Adrenal gland (tissue), 9 donors: ENCODE measurements at regions not wholly inside any gene's neighbourhood (a gene's known extent, or its start where the extent isn't known, plus 50 kb on each side); places are given as distances from the start of the nearest gene placed in this dataset.

Source experiments
- DNase-seq, 7 donors: peaks; one replicate each; pipeline ENCODE4 v3.0.0-alpha.2; 2019 to 2020
- H3K27ac ChIP-seq, 5 donors: fragments of 200-600 bp; sonication (generic) in 4 of 5; 1 replicate in 3 of 5; 2 replicates in 2 of 5; pipeline versions ENCODE4 v1.5.1 to v1.8.0; 2016 to 2020; ENCODE audit warnings: mild to moderate bottlenecking in 1 of 5
- H3K27me3 ChIP-seq: fragments of 200-600 bp; 2 replicates; pipeline ENCODE4 v1.8.0; 2021
- H3K36me3 ChIP-seq, 2 donors: fragments of 200-600 bp; replicated peaks in 1 of 2; 1 replicate in 1 of 2; 2 replicates in 1 of 2; pipeline versions ENCODE4 v1.5.1 to v1.8.0; 2018 to 2022
- H3K4me1 ChIP-seq, 2 donors: fragments of 200-600 bp; replicated peaks in 1 of 2; 1 replicate in 1 of 2; 2 replicates in 1 of 2; pipeline versions ENCODE4 v1.5.1 to v1.8.0; 2018 to 2021
- H3K4me3 ChIP-seq, 4 donors: fragments of 200-600 bp; sonication (generic) in 3 of 4; one replicate each; pipeline ENCODE4 v1.5.1; 2016 to 2018
- H3K9me3 ChIP-seq, 3 donors: fragments of 200-600 bp; sonication (generic) in 1 of 3; replicated peaks in 1 of 3; 1 replicate in 2 of 3; 2 replicates in 1 of 3; pipeline versions ENCODE4 v1.5.1 to v1.8.0; 2016 to 2021
- CTCF ChIP-seq, 6 experiments: fragments of 450-650 bp in 4 of 6; fragments of 200-600 bp in 2 of 6; sonication (generic) in 1 of 6; IDR thresholded peaks; 1 replicate in 5 of 6; 2 replicates in 1 of 6; pipeline versions ENCODE4 v1.5.1 to v1.8.0; 2016 to 2021; ENCODE audit warnings: antibody characterized with exemption in 6 of 6, mild to moderate bottlenecking in 2 of 6, moderate library complexity in 1 of 6
- POLR2A ChIP-seq, 2 donors: fragments of 450-650 bp; IDR thresholded peaks; one replicate each; pipeline ENCODE4 v1.6.1; 2017; ENCODE audit warnings: antibody characterized with exemption in 2 of 2, mild to moderate bottlenecking in 2 of 2, moderate library complexity in 1 of 2
- WGBS, 4 donors: extraction: QIAGEN DNeasy Blood & Tissue Kit in 2 of 4; methylation state at CpG; one replicate each; pipeline versions ENCODE4 v1.1.5 to v1.1.7; 2013 to 2017; 5-methylcytosine and 5-hydroxymethylcytosine counted together
- intact Hi-C, 2 donors: fragments of 100-400 bp; cut with DNase I; formaldehyde crosslinking; loops; one replicate each; pipeline versions ENCODE4 v1.14.1 to v1.15.0; 2022 to 2023
- donor health status: healthy with polysubstance abuse.
- donor health status: Bipolar disorder and iron deficiency.
- donor health status: DM: yes; HTN: yes; CAD: no.
- donor health status: DM: no; HTN: no; CAD: no.
- donor health status: DM: no; HTN: no; CAD: no.

DNA sequence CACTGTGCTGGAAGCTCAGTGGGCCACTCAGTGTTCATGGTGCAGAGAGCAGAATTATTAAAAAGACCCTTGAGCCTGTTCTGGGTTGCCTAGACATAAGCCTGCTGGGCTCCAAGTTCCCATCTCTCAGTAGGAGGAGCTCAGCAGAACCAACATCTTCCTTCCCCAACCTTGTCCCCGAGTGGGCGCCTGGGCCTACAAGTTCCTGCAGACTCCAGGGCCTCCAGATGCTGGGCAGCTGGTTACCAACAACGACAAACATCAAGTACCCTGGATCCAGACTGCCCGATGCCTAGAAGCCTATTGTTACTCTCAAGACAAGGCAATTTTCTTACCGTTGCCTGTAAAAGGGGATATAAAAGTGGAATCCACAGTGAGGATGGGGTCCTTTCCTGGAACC, 214.2 kb downstream of the HAUS1 start:
- WGBS, 4 donors: 71 to 90% (median 90%) methylated on average over 5 of the region's 5 CpGs
- intact Hi-C loops: no loop called here
- H3K4me1 ChIP-seq: no peaks in the 10 kb centered on the region
- TF ChIP-seq POLR2A (IDR thresholded peaks at IDR 0.05) (no peak), CTCF (IDR thresholded peaks at IDR 0.05) (no peak)
- no peaks in the 10 kb centered on the region for H3K9me3 ChIP-seq
- H3K27me3 ChIP-seq: no peaks in the 10 kb centered on the region
- no peak overlapping the region for H3K4me3 ChIP-seq
- no peaks in the 10 kb centered on the region for H3K36me3 ChIP-seq
- no peak overlapping the region for H3K27ac ChIP-seq
- DNase-seq: no peak

DNA sequence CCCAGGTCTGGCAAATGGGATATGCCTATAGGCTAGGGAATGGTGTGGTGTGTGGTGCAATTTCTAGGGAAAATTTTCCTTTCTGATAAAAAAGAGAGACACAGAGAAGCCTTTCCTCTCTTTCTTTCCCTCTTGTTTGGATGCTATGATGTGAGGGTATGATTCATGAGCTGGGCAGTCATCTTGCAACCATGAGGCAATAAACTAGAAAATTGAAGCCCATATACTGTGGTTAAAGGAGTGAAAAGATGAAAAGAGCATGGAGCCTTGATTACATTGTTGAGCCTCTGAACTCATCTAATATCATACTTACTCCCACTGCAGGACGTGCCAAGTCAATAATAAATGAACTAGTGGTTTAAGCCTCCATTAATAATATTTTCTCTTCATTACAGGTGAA, 215.6 kb downstream of the HAUS1 start:
- no peak for DNase-seq
- Histone ChIP-seq H3K27ac (no peak overlapping the region), H3K9me3 (no peaks in the 10 kb centered on the region), H3K36me3 (no peaks in the 10 kb centered on the region), H3K4me1 (no peaks in the 10 kb centered on the region), H3K27me3 (no peaks in the 10 kb centered on the region), H3K4me3 (no peak overlapping the region)
- 64 to 78% (median 71%) methylated on average over 1 of the region's 1 CpG for WGBS, 4 donors
- TF ChIP-seq POLR2A (IDR thresholded peaks at IDR 0.05) (no peak), CTCF (IDR thresholded peaks at IDR 0.05) (no peak)
- intact Hi-C loops: no loop called here

- TF ChIP-seq POLR2A (IDR thresholded peaks at IDR 0.05) (no peak), CTCF (IDR thresholded peaks at IDR 0.05) (no peak)
- intact Hi-C loops: no loop called here
- no peak overlapping the region for H3K4me3 ChIP-seq
- H3K4me1 ChIP-seq: no peaks in the 10 kb centered on the region
- DNase-seq: no peak
- no peaks in the 10 kb centered on the region for H3K36me3 ChIP-seq
- H3K9me3 ChIP-seq: no peaks in the 10 kb centered on the region
- H3K27ac ChIP-seq: no peak overlapping the region
- H3K27me3 ChIP-seq: no peaks in the 10 kb centered on the region
- 89 to 98% (median 92%) methylated on average over 4 of the region's 4 CpGs for WGBS, 4 donors
Measured at GRCh38 chr18:46320297-46320696, 216.1 kb downstream of the HAUS1 start.

GRCh38 chr18:46320928-46321711, 216.9 kb downstream of the HAUS1 start:
- H3K27ac ChIP-seq: no peak overlapping the region
- H3K4me1 ChIP-seq: no peaks in the 10 kb centered on the region
- no peaks in the 10 kb centered on the region for H3K27me3 ChIP-seq
- intact Hi-C loops: no loop called here
- no peak for DNase-seq
- TF ChIP-seq POLR2A (IDR thresholded peaks at IDR 0.05) (no peak), CTCF (IDR thresholded peaks at IDR 0.05) (no peak)
- H3K4me3 ChIP-seq: no peak overlapping the region
- H3K36me3 ChIP-seq: no peaks in the 10 kb centered on the region
- H3K9me3 ChIP-seq: no peaks in the 10 kb centered on the region
- 77 to 87% (median 83%) methylated on average over 3 of the region's 3 CpGs for whole genome bisulfite sequencing, 4 donors
